ENCODE measurements at regions not wholly inside any gene's neighbourhood (a gene's known extent, or its start where the extent isn't known, plus 50 kb on each side); places are given as distances from the start of the nearest gene placed in this dataset.
"Not testable (repeated sequence)": the region's sequence is repeated elsewhere in the genome, so short reads cannot be mapped to it uniquely, and the experiment has no call there.

DNA sequence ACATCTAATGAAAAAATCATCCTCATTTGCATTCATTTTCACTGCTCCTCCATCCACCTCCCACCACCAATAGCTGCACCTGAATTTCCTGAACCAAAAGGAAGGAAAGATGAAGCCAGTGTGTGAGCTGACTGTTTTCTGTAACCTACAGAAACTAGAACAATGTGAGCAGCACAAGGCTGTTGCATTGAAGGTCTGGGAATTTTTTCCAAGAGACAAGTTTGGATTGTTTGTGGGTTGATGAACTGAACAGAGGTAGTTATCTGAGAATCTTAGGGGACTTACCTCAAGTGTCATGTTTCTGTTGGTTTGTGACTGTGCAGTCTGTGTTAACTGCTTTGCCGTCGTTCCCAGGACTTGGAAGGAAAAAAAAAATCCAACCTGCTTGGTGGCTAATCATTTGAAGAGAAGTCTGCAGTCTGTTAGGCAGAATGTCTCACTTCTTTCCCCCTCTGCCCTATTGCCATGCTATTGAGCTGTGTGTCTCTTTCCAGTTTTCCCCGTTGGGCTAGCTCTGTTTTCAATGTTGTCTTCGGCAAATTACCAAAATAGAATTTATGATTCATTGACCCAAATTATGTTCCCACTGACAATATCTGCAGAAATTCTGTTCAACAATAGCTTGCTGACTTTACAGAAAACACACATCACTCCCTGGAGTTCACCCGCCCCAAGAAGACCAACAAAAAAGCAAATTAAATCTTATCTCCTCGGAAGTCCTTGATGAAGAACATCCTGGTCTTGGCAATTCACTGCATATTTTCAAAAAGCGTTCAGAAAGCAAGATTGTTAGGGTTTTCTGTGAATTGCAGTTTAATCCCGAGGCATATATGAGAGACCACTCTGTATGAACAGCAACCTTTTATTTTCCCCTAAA lies 76.0 kb downstream of the SC5D start:
- TF ChIP-seq, protein P1, sequence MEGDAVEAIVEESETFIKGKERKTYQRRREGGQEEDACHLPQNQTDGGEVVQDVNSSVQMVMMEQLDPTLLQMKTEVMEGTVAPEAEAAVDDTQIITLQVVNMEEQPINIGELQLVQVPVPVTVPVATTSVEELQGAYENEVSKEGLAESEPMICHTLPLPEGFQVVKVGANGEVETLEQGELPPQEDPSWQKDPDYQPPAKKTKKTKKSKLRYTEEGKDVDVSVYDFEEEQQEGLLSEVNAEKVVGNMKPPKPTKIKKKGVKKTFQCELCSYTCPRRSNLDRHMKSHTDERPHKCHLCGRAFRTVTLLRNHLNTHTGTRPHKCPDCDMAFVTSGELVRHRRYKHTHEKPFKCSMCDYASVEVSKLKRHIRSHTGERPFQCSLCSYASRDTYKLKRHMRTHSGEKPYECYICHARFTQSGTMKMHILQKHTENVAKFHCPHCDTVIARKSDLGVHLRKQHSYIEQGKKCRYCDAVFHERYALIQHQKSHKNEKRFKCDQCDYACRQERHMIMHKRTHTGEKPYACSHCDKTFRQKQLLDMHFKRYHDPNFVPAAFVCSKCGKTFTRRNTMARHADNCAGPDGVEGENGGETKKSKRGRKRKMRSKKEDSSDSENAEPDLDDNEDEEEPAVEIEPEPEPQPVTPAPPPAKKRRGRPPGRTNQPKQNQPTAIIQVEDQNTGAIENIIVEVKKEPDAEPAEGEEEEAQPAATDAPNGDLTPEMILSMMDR (IDR thresholded peaks at IDR 0.05; ENCODE audit: insufficient read depth, low read depth, low read length): no peak
- DNase-seq (ENCODE audit: low read depth): no peak

DNA sequence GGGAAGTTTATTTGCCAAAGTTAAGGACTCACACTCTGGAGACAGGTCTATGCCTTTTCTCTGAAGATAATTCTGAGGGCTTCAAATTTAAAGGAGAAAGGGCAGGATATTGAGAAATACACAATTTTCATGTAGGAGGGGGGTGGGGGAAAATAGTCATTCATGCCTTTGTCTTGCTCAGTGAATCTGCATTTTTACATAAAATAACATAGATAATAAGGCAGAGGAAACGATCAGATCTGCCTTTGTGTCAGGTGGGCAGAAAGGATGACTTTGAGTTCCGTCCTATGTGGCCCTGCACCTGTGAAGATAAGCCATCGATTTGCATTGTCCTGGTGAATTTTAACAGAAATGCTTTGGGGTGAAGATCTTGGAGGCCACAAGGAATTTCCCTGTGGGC lies 76.8 kb downstream of the SC5D start:
- DNase-seq (ENCODE audit: low read depth): no peak
- H3K4me3 ChIP-seq (ENCODE audit: low read depth, low read length): no peak overlapping the region
- TF ChIP-seq, protein P1 (IDR thresholded peaks at IDR 0.05; ENCODE audit: insufficient read depth, low read depth, low read length): no peak

More for the DNA sequence above, 76.0 kb downstream of the SC5D start:
- no peak overlapping the region for H3K4me3 ChIP-seq (ENCODE audit: low read depth, low read length)

GRCh38 chr11:121372028-121372427 lies 79.5 kb downstream of the SC5D start:
- H3K4me3 ChIP-seq (ENCODE audit: low read depth, low read length): no peak overlapping the region
- TF ChIP-seq, protein P1 (IDR thresholded peaks at IDR 0.05; ENCODE audit: insufficient read depth, low read depth, low read length): no peak
- DNase-seq (ENCODE audit: low read depth): no peak

DNA sequence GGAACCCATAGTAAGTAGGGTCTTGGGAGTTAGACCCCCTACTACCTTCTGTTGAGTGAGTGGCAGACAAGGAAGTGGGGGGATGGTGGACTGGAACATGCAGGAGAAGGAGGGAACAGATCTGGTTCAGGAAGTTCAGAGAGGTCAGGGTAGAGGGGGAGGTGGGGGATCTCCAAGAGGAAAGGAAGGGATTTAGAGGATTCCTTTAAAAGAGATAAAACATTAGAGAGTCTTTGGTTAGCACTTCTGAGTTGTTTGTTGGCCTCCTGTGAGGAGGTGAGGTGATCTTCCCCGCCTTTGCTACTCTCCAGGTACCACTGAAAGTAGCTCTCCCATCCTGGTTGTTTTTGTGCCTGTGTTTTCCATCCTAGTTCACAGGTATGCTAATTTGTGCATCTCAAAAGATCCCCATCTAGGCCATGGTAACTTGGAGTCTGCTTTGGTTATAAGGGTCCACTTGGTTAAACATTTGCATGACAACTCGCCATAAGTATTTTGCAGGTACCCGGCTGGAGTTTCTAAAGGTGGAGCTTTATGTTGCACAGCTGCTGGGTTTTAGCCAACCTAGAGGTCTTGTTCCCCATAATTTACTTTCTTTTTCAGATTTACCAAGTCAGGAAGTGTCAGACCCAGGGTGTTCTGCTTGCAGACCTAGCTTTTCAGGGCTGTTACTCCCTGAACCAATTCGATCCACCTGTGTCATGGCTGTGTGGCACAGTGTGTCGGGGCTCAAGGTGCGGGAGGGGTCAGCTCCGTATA lies 79.3 kb upstream of the SORL1 start:
- no peak overlapping the region for H3K4me3 ChIP-seq (ENCODE audit: low read depth, low read length)
- TF ChIP-seq, protein P1 (IDR thresholded peaks at IDR 0.05; ENCODE audit: insufficient read depth, low read depth, low read length): no peak
- DNase-seq (ENCODE audit: low read depth): no peak

- H3K4me3 ChIP-seq (ENCODE audit: low read depth, low read length): no peak overlapping the region
- TF ChIP-seq, protein P1 (IDR thresholded peaks at IDR 0.05; ENCODE audit: insufficient read depth, low read depth, low read length): no peak
- DNase-seq (ENCODE audit: low read depth): no peak
Observed at GRCh38 chr11:121374286-121374985, 77.7 kb upstream of the SORL1 start.

- TF ChIP-seq, protein P1 (IDR thresholded peaks at IDR 0.05; ENCODE audit: insufficient read depth, low read depth, low read length): no peak
- no peak for DNase-seq (ENCODE audit: low read depth)
Observed at GRCh38 chr11:121376130-121376529, 76.0 kb upstream of the SORL1 start.

DNA sequence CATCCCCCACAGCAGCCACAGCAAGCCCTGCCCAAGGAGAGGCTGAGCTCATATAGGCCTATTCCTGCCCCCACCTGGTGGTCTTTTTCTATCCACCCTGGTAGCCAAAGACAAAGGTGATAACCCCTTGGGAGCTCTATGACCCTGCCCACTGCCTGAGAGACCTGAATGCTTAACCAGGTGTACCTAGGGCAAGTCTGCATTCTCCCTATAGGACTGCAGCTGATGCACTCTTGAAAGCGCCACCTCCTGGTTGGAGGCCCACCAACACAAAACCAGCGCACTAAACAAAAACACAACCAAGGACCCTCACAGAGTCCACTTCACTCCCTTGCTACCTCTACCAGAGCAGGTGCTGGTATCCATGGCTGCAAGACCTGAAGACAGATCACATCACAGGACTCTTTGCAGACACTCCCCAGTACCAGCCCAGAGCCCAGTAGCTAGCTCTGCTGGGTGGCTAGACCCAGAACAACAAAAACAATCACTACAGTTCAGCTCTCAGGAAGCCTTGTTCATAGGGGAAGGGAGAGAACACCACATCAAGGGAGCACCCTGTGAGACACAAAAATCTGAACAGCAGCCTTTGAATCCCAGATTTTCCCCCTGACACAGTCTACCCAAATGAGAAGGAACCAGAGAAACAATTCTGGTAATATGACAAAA lies 72.8 kb upstream of the SORL1 start:
- not testable (repeated sequence) for DNase-seq (ENCODE audit: low read depth); H3K4me3 ChIP-seq (ENCODE audit: low read depth, low read length)

More at GRCh38 chr11:121376130-121376529, 76.0 kb upstream of the SORL1 start:
- H3K4me3 ChIP-seq (ENCODE audit: low read depth, low read length): no peak overlapping the region
